Ishikawa (cell line): ENCODE measurements at regions not wholly inside any gene's neighbourhood (a gene's known extent, or its start where the extent isn't known, plus 50 kb on each side); places are given as distances from the start of the nearest gene placed in this dataset.

ENCODE experiments used
- CEBPB ChIP-seq: IDR thresholded peaks from 2 replicates; pipeline ENCODE4 v1.6.1; 2012
- CREB1 ChIP-seq: IDR thresholded peaks from 2 replicates; pipeline ENCODE4 v1.6.1; 2012; ENCODE audit warnings: low read depth
- EGR1 ChIP-seq: IDR thresholded peaks from 2 replicates; pipeline ENCODE4 v1.6.1; 2012
- EP300 ChIP-seq: IDR thresholded peaks from 2 replicates; pipeline ENCODE4 v1.6.1; 2012; ENCODE audit warnings: borderline replicate concordance
- FOXM1 ChIP-seq: IDR thresholded peaks from 2 replicates; pipeline ENCODE4 v1.6.1; 2012; ENCODE audit warnings: low read depth, borderline replicate concordance
- RAD21 ChIP-seq: IDR thresholded peaks from 2 replicates; pipeline ENCODE4 v1.6.1; 2012; ENCODE audit warnings: low read depth
- TAF1 ChIP-seq: IDR thresholded peaks from 2 replicates; pipeline ENCODE4 v1.6.1; 2012; ENCODE audit warnings: low read depth, mild to moderate bottlenecking
- TCF12 ChIP-seq: IDR thresholded peaks from 2 replicates; pipeline ENCODE4 v1.6.1; 2012; ENCODE audit warnings: low read depth
- YY1 ChIP-seq: IDR thresholded peaks from 2 replicates; pipeline ENCODE4 v1.6.1; 2012; ENCODE audit warnings: low read depth
- TF ChIP-seq, protein P1 (sequence below): IDR thresholded peaks from 2 replicates; pipeline ENCODE4 v1.6.1; 2012
- TF ChIP-seq, protein P2 (sequence below): IDR thresholded peaks from 2 replicates; pipeline ENCODE4 v1.6.1; 2012; ENCODE audit warnings: low read depth, mild to moderate bottlenecking

GRCh38 chr6:140912686-140913085 lies 1220.0 kb upstream of the GJE1 start:
- TF ChIP-seq EGR1, result no peak
- TF ChIP-seq, protein P1, sequence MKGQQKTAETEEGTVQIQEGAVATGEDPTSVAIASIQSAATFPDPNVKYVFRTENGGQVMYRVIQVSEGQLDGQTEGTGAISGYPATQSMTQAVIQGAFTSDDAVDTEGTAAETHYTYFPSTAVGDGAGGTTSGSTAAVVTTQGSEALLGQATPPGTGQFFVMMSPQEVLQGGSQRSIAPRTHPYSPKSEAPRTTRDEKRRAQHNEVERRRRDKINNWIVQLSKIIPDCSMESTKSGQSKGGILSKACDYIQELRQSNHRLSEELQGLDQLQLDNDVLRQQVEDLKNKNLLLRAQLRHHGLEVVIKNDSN, result no peak
- TF ChIP-seq RAD21, result no peak
- no peak for TF ChIP-seq YY1
- TF ChIP-seq TAF1, result no peak
- TF ChIP-seq EP300, result no peak
- TF ChIP-seq, protein P2, sequence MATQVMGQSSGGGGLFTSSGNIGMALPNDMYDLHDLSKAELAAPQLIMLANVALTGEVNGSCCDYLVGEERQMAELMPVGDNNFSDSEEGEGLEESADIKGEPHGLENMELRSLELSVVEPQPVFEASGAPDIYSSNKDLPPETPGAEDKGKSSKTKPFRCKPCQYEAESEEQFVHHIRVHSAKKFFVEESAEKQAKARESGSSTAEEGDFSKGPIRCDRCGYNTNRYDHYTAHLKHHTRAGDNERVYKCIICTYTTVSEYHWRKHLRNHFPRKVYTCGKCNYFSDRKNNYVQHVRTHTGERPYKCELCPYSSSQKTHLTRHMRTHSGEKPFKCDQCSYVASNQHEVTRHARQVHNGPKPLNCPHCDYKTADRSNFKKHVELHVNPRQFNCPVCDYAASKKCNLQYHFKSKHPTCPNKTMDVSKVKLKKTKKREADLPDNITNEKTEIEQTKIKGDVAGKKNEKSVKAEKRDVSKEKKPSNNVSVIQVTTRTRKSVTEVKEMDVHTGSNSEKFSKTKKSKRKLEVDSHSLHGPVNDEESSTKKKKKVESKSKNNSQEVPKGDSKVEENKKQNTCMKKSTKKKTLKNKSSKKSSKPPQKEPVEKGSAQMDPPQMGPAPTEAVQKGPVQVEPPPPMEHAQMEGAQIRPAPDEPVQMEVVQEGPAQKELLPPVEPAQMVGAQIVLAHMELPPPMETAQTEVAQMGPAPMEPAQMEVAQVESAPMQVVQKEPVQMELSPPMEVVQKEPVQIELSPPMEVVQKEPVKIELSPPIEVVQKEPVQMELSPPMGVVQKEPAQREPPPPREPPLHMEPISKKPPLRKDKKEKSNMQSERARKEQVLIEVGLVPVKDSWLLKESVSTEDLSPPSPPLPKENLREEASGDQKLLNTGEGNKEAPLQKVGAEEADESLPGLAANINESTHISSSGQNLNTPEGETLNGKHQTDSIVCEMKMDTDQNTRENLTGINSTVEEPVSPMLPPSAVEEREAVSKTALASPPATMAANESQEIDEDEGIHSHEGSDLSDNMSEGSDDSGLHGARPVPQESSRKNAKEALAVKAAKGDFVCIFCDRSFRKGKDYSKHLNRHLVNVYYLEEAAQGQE, result no peak
- no peak for TF ChIP-seq TCF12
- no peak for TF ChIP-seq CEBPB
- TF ChIP-seq CREB1, result no peak
- TF ChIP-seq FOXM1, result no peak
